Mesenchymal stem cell (in vitro differentiated cells and primary cell): ENCODE measurements at regions not wholly inside any gene's neighbourhood (a gene's known extent, or its start where the extent isn't known, plus 50 kb on each side); places are given as distances from the start of the nearest gene placed in this dataset.
"Not testable (repeated sequence)": the region's sequence is repeated elsewhere in the genome, so short reads cannot be mapped to it uniquely, and the experiment has no call there.

Experiments used
- DNase-seq: peaks from one replicate; pipeline ENCODE4 v3.0.0-alpha.2; 2013
- H2AFZ ChIP-seq: one replicate; pipeline ENCODE4 v1.6.1; 2013; ENCODE audit warnings: low read depth, mild to moderate bottlenecking, control low read depth, inconsistent platforms, low read length, moderate library complexity
- H2AK5ac ChIP-seq: 2 replicates; pipeline ENCODE4 v1.6.1; 2013; ENCODE audit warnings: low read length, moderate library complexity, mild to moderate bottlenecking, inconsistent platforms; ENCODE audit not compliant: severe bottlenecking
- H2BK120ac ChIP-seq: one replicate; pipeline ENCODE4 v1.6.1; 2013; ENCODE audit warnings: low read depth, mild to moderate bottlenecking, inconsistent platforms, low read length, moderate library complexity
- H2BK12ac ChIP-seq, 2 experiments: one replicate each; pipeline ENCODE4 v1.6.1; 2013; ENCODE audit warnings: inconsistent platforms in 2 of 2, low read length in 2 of 2, mild to moderate bottlenecking in 2 of 2, moderate library complexity in 2 of 2, control low read depth in 1 of 2
- H2BK15ac ChIP-seq: one replicate; pipeline ENCODE4 v1.6.1; 2013; ENCODE audit warnings: mild to moderate bottlenecking, low read depth, inconsistent platforms; ENCODE audit not compliant: poor library complexity, severe bottlenecking
- H2BK5ac ChIP-seq: 2 replicates; pipeline ENCODE4 v1.6.1; 2013; ENCODE audit warnings: low read depth, mild to moderate bottlenecking, low read length, control low read depth, inconsistent platforms; ENCODE audit not compliant: poor library complexity, severe bottlenecking
- H3K14ac ChIP-seq, 2 experiments: one replicate each; pipeline ENCODE4 v1.6.1; 2013; ENCODE audit warnings: inconsistent platforms in 2 of 2, low read length in 2 of 2, control low read depth in 1 of 2, mild to moderate bottlenecking in 1 of 2, moderate library complexity in 1 of 2
- H3K18ac ChIP-seq, 2 experiments: one replicate each; pipeline ENCODE4 v1.6.1; 2013; ENCODE audit warnings: inconsistent platforms in 2 of 2, low read length in 2 of 2, control low read depth in 1 of 2, low read depth in 1 of 2, mild to moderate bottlenecking in 1 of 2
- H3K23ac ChIP-seq, 2 experiments: one replicate each; pipeline ENCODE4 v1.6.1; 2013; ENCODE audit warnings: inconsistent platforms in 2 of 2, low read length in 2 of 2, mild to moderate bottlenecking in 2 of 2, moderate library complexity in 2 of 2, control low read depth in 1 of 2
- H3K27ac ChIP-seq: 2 replicates; pipeline ENCODE4 v1.5.1; 2013; ENCODE audit warnings: mild to moderate bottlenecking, moderate library complexity, low read length, control low read depth, inconsistent platforms; ENCODE audit not compliant: poor library complexity, severe bottlenecking
- H3K27me3 ChIP-seq, 2 experiments: 2 replicates each; pipeline versions ENCODE4 v1.6.1 to v1.7.0; 2013; ENCODE audit warnings: low read length in 2 of 2, mild to moderate bottlenecking in 2 of 2, moderate library complexity in 2 of 2, control low read depth in 1 of 2, inconsistent platforms in 1 of 2; ENCODE audit not compliant: control insufficient read depth in 1 of 2, insufficient read depth in 1 of 2
- H3K36me3 ChIP-seq, 2 experiments: 2 replicates each; pipeline versions ENCODE4 v1.6.1 to v1.7.0; 2013; ENCODE audit warnings: low read length in 2 of 2, control low read depth in 1 of 2, inconsistent platforms in 1 of 2, low read depth in 1 of 2, mild to moderate bottlenecking in 1 of 2; ENCODE audit not compliant: insufficient read depth in 2 of 2, control insufficient read depth in 1 of 2
- H3K4ac ChIP-seq, 2 experiments: one replicate each; pipeline ENCODE4 v1.6.1; 2013; ENCODE audit warnings: inconsistent platforms in 2 of 2, low read length in 2 of 2, mild to moderate bottlenecking in 2 of 2, moderate library complexity in 2 of 2, control low read depth in 1 of 2, low read depth in 1 of 2
- H3K4me1 ChIP-seq: 2 replicates; pipeline ENCODE4 v1.6.1; 2013; ENCODE audit warnings: low read depth, low read length, control low read depth; ENCODE audit not compliant: control insufficient read depth, insufficient read depth
- H3K4me2 ChIP-seq: 2 replicates; pipeline ENCODE4 v1.6.1; 2013; ENCODE audit warnings: low read length, mild to moderate bottlenecking, inconsistent platforms; ENCODE audit not compliant: poor library complexity, severe bottlenecking
- H3K4me3 ChIP-seq, 2 experiments: 2 replicates each; pipeline versions ENCODE4 v1.5.1 to v1.7.0; 2013; ENCODE audit warnings: low read length in 2 of 2, mild to moderate bottlenecking in 2 of 2, control low read depth in 1 of 2, low read depth in 1 of 2; ENCODE audit not compliant: insufficient read depth in 1 of 2
- H3K79me1 ChIP-seq: replicated peaks from 2 replicates; pipeline ENCODE4 v1.6.1; 2013; ENCODE audit warnings: mild to moderate bottlenecking, control low read depth, low read length, inconsistent platforms; ENCODE audit not compliant: poor library complexity, severe bottlenecking
- H3K9ac ChIP-seq: 2 replicates; pipeline ENCODE4 v1.7.0; 2013; ENCODE audit warnings: mild to moderate bottlenecking, low read length, moderate library complexity
- H3K9me3 ChIP-seq: 2 replicates; pipeline ENCODE4 v1.7.0; 2013; ENCODE audit warnings: mild to moderate bottlenecking, low read length; ENCODE audit not compliant: control insufficient read depth
- H4K8ac ChIP-seq: one replicate; pipeline ENCODE4 v1.6.1; 2013; ENCODE audit warnings: inconsistent platforms, mild to moderate bottlenecking, low read length, moderate library complexity
- H4K91ac ChIP-seq: one replicate; pipeline ENCODE4 v1.6.1; 2013; ENCODE audit warnings: mild to moderate bottlenecking, low read length, inconsistent platforms
- WGBS: methylation state at CpG from one replicate; pipeline ENCODE4 v1.1.7; 2013; ENCODE audit warnings: mixed read lengths; 5-methylcytosine and 5-hydroxymethylcytosine counted together

DNA sequence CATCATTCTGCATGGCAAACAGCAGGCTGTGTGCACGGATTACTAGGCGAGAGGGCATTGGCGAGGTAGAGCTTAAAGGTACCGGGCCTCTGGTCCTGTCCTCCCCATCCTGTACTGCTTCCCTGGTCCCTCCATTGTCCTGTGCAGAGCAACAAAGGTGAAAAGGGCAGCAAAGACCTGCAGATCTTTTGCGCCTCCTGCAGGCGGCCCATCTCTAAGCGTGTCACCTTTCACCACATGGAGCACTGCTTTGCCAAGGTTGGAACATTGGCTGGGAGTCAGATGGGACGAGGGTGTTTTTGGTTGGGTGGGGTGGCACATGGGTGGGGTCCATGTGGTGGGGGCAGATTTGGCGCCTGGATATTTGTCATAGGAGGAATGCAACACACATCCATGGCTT, 64.7 kb upstream of the UXT start:
- no peak overlapping the region for H3K14ac ChIP-seq
- H2BK12ac ChIP-seq: no peak overlapping the region
- H2AK5ac ChIP-seq: no peak overlapping the region
- H3K23ac ChIP-seq: no peak overlapping the region
- no peak overlapping the region for H4K91ac ChIP-seq
- no peak overlapping the region for H3K4me2 ChIP-seq
- peaks cover 29% of the 10 kb centered on the region for H3K9me3 ChIP-seq
- H2BK15ac ChIP-seq: no peak overlapping the region
- DNase-seq: no peak
- 50% methylated on average over 7 of the region's 9 CpGs for WGBS
- no peak overlapping the region for H2BK120ac ChIP-seq
- no peak overlapping the region for H4K8ac ChIP-seq
- no peaks in the 10 kb centered on the region for H3K36me3 ChIP-seq
- H2BK5ac ChIP-seq: no peak overlapping the region
- H3K18ac ChIP-seq: no peak overlapping the region
- H2AFZ ChIP-seq: no peak overlapping the region
- no peaks in the 10 kb centered on the region for H3K4me1 ChIP-seq
- H3K4me3 ChIP-seq: no peak overlapping the region
- H3K79me1 ChIP-seq: no peaks in the 10 kb centered on the region
- H3K27me3 ChIP-seq: peaks cover 0 to 11% of the 10 kb centered on the region in 2 experiments
- H3K4ac ChIP-seq: no peak overlapping the region
- no peak overlapping the region for H3K9ac ChIP-seq
- H3K27ac ChIP-seq: no peak overlapping the region

DNA sequence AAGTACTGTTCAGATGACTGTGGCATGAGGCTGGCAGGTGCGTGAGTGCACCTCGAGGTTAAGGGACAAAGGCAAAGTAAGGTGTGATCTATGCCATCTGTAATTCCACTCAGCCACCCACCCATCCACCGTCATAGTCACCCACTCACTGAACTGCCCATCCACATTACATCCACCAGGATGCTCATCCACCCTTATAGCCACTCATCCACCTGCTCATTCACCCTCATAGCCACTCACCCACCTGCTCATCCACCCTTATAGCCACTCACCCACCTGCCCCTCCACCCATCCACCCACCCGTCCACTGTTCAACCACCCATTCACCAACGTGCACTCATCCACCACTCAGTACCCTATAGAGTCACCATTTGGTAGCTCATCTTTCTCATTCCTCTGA, 64.1 kb upstream of the UXT start:
- no peak overlapping the region for H3K23ac ChIP-seq
- H3K4me3 ChIP-seq: no peak overlapping the region
- WGBS: 87% methylated on average over 4 of the region's 5 CpGs
- H2BK5ac ChIP-seq: no peak overlapping the region
- H2BK120ac ChIP-seq: no peak overlapping the region
- DNase-seq: no peak
- no peaks in the 10 kb centered on the region for H3K4me1 ChIP-seq
- no peak overlapping the region for H4K8ac ChIP-seq
- no peaks in the 10 kb centered on the region for H3K79me1 ChIP-seq
- peaks cover 0 to 11% of the 10 kb centered on the region in 2 experiments for H3K27me3 ChIP-seq
- H3K14ac ChIP-seq: no peak overlapping the region
- H2AK5ac ChIP-seq: no peak overlapping the region
- H2AFZ ChIP-seq: no peak overlapping the region
- no peaks in the 10 kb centered on the region for H3K36me3 ChIP-seq
- H3K4ac ChIP-seq: no peak overlapping the region
- no peak overlapping the region for H3K9ac ChIP-seq
- H3K4me2 ChIP-seq: no peak overlapping the region
- H3K9me3 ChIP-seq: peaks cover 29% of the 10 kb centered on the region
- H4K91ac ChIP-seq: no peak overlapping the region
- no peak overlapping the region for H2BK15ac ChIP-seq
- H2BK12ac ChIP-seq: no peak overlapping the region
- H3K27ac ChIP-seq: no peak overlapping the region
- no peak overlapping the region for H3K18ac ChIP-seq

DNA sequence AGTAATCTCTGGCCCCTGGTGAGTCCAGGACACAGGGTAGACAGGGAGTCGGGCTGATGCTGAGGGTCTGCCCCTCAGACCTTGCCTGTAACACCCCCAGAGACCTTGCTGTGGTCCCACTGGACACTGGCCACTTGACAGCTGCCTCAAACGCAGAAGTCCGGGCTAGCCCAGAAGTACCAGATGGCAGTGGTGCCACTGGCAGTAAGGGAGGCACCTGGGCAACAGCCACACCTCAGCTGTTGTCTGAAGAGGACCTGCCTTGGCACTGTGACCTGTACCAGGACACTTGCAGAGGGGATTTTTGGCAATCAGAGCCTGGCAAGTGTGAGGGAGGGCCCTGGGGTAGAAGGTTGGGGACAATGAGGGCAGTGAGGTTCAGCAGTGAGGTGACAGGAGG, 63.3 kb upstream of the UXT start:
- 91% methylated on average over 3 of the region's 3 CpGs for WGBS
- Histone ChIP-seq H2BK15ac (no peak overlapping the region), H2BK12ac (no peak overlapping the region), H4K91ac (no peak overlapping the region), H3K27ac (no peak overlapping the region), H3K23ac (no peak overlapping the region), H2AFZ (no peak overlapping the region), H4K8ac (no peak overlapping the region), H3K4ac (no peak overlapping the region), H3K36me3 (no peaks in the 10 kb centered on the region), H3K4me3 (no peak overlapping the region), H2AK5ac (no peak overlapping the region), H3K27me3 (peaks cover 0 to 11% of the 10 kb centered on the region in 2 experiments), H3K9ac (no peak overlapping the region), H3K9me3 (peaks cover 29% of the 10 kb centered on the region), H3K4me2 (no peak overlapping the region), H2BK120ac (no peak overlapping the region), H3K14ac (no peak overlapping the region), H2BK5ac (no peak overlapping the region), H3K4me1 (no peaks in the 10 kb centered on the region), H3K18ac (no peak overlapping the region), H3K79me1 (no peaks in the 10 kb centered on the region)
- no peak for DNase-seq

DNA sequence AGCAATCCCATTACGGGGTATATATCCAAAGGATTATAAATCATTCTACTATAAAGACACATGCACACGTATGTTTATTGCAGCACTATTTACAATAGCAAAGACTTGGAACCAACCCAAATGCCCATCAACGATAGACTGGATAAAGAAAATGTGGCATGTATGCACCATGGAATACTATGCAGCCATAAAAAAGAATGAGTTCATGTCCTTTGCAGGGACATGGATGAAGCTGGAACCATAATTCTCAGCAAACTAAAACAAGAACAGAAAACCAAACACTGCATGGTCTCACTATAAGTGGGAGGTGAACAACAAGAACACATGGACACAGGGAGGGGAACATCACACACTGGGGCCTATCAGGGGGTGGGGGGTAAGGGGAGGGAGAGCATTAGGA, 56.1 kb upstream of the UXT start:
- H3K27me3 ChIP-seq, H3K4me3 ChIP-seq, H4K91ac ChIP-seq, H2AFZ ChIP-seq, H3K79me1 ChIP-seq, H2BK5ac ChIP-seq, H3K4me2 ChIP-seq, H3K9ac ChIP-seq, H3K9me3 ChIP-seq, H3K36me3 ChIP-seq, H3K4ac ChIP-seq, H2BK12ac ChIP-seq, H3K4me1 ChIP-seq, H3K23ac ChIP-seq, H4K8ac ChIP-seq, H3K27ac ChIP-seq, H3K18ac ChIP-seq, H3K14ac ChIP-seq, H2BK15ac ChIP-seq, H2BK120ac ChIP-seq, DNase-seq, H2AK5ac ChIP-seq: not testable (repeated sequence)
- WGBS: 86% methylated on average over 1 of the region's 3 CpGs
